H9 (cell line): ENCODE measurements at regions not wholly inside any gene's neighbourhood (a gene's known extent, or its start where the extent isn't known, plus 50 kb on each side); places are given as distances from the start of the nearest gene placed in this dataset.

ENCODE experiments used
- DNase-seq: peaks from one replicate; pipeline ENCODE4 v3.0.0-alpha.2; 2017
- H2AFZ ChIP-seq: one replicate; pipeline ENCODE4 v1.6.1; 2013; ENCODE audit warnings: mild to moderate bottlenecking, low read length, control low read depth, moderate library complexity
- H2AK5ac ChIP-seq: 2 replicates; pipeline ENCODE4 v1.6.1; 2013; ENCODE audit warnings: low read length, control low read depth, mixed read lengths; ENCODE audit not compliant: insufficient read length
- H2BK120ac ChIP-seq: one replicate; pipeline ENCODE4 v1.6.1; 2013; ENCODE audit warnings: low read depth, mild to moderate bottlenecking, low read length, control low read depth, inconsistent platforms; ENCODE audit not compliant: poor library complexity, severe bottlenecking
- H2BK12ac ChIP-seq: 2 replicates; pipeline ENCODE4 v1.6.1; 2013; ENCODE audit warnings: low read length, control low read depth, mixed read lengths, low read depth; ENCODE audit not compliant: insufficient read length
- H2BK15ac ChIP-seq: 2 replicates; pipeline ENCODE4 v1.6.1; 2013; ENCODE audit warnings: low read depth, low read length, control low read depth
- H2BK20ac ChIP-seq: one replicate; pipeline ENCODE4 v1.6.1; 2013; ENCODE audit warnings: low read depth, mild to moderate bottlenecking, low read length, control low read depth, inconsistent platforms; ENCODE audit not compliant: poor library complexity, severe bottlenecking
- H2BK5ac ChIP-seq: 2 replicates; pipeline ENCODE4 v1.6.1; 2013; ENCODE audit warnings: low read length, control low read depth, mixed read lengths; ENCODE audit not compliant: insufficient read length
- H3K14ac ChIP-seq: 2 replicates; pipeline ENCODE4 v1.6.1; 2013; ENCODE audit warnings: low read length, control low read depth; ENCODE audit not compliant: insufficient read depth
- H3K18ac ChIP-seq: 2 replicates; pipeline ENCODE4 v1.6.1; 2013; ENCODE audit warnings: low read depth, mild to moderate bottlenecking, mixed read lengths, low read length, control low read depth; ENCODE audit not compliant: insufficient read length
- H3K23ac ChIP-seq: 2 replicates; pipeline ENCODE4 v1.6.1; 2013; ENCODE audit warnings: low read length, control low read depth, mixed read lengths, low read depth; ENCODE audit not compliant: insufficient read length
- H3K23me2 ChIP-seq: 2 replicates; pipeline ENCODE4 v1.6.1; 2013; ENCODE audit warnings: low read depth, mild to moderate bottlenecking, mixed read lengths, low read length, control low read depth; ENCODE audit not compliant: insufficient read length, poor library complexity, severe bottlenecking
- H3K27ac ChIP-seq: 2 replicates; pipeline ENCODE4 v1.5.1; 2013; ENCODE audit warnings: low read length, control low read depth, mixed read lengths, low read depth; ENCODE audit not compliant: insufficient read length
- H3K27me3 ChIP-seq: 2 replicates; pipeline ENCODE4 v1.6.1; 2013; ENCODE audit warnings: low read length, control low read depth, inconsistent platforms; ENCODE audit not compliant: insufficient read depth
- H3K4ac ChIP-seq: 2 replicates; pipeline ENCODE4 v1.6.1; 2013; ENCODE audit warnings: low read depth, mild to moderate bottlenecking, control low read depth, inconsistent platforms, low read length, moderate library complexity
- H3K4me1 ChIP-seq: 2 replicates; pipeline ENCODE4 v1.6.1; 2013; ENCODE audit warnings: low read length, control low read depth, inconsistent platforms; ENCODE audit not compliant: insufficient read depth
- H3K4me2 ChIP-seq: 2 replicates; pipeline ENCODE4 v1.6.1; 2013; ENCODE audit warnings: low read length, control low read depth, mixed read lengths; ENCODE audit not compliant: insufficient read length, insufficient read depth
- H3K56ac ChIP-seq: 2 replicates; pipeline ENCODE4 v1.6.1; 2013; ENCODE audit warnings: low read depth, mild to moderate bottlenecking, mixed read lengths, low read length, control low read depth; ENCODE audit not compliant: insufficient read length
- H3K79me1 ChIP-seq: 2 replicates; pipeline ENCODE4 v1.6.1; 2013; ENCODE audit warnings: low read depth, mild to moderate bottlenecking, moderate library complexity, low read length, control low read depth, inconsistent platforms; ENCODE audit not compliant: insufficient read depth, poor library complexity, severe bottlenecking
- H3K79me2 ChIP-seq: 2 replicates; pipeline ENCODE4 v1.6.1; 2013; ENCODE audit warnings: low read length, control low read depth, inconsistent platforms; ENCODE audit not compliant: insufficient read depth
- H3K9ac ChIP-seq: 2 replicates; pipeline ENCODE4 v1.6.1; 2013; ENCODE audit warnings: low read length, control low read depth, mixed read lengths; ENCODE audit not compliant: insufficient read length; ENCODE audit errors: extremely low read depth
- H3K9me3 ChIP-seq: one replicate; pipeline ENCODE4 v1.6.1; 2013; ENCODE audit warnings: low read depth, low read length, inconsistent platforms; ENCODE audit not compliant: control insufficient read depth
- H3T11ph ChIP-seq: one replicate; pipeline ENCODE4 v1.6.1; 2013; ENCODE audit warnings: mild to moderate bottlenecking, low read length, control low read depth, inconsistent platforms
- H4K20me1 ChIP-seq: one replicate; pipeline ENCODE4 v1.6.1; 2013; ENCODE audit not compliant: control insufficient read depth, insufficient read length, insufficient read depth
- H4K5ac ChIP-seq: 2 replicates; pipeline ENCODE4 v1.6.1; 2013; ENCODE audit warnings: low read depth, mild to moderate bottlenecking, mixed read lengths, low read length, control low read depth; ENCODE audit not compliant: insufficient read length
- H4K8ac ChIP-seq: replicated peaks from 2 replicates; pipeline ENCODE4 v1.6.1; 2013; ENCODE audit warnings: low read length, control low read depth, mixed read lengths, low read depth; ENCODE audit not compliant: insufficient read length
- H4K91ac ChIP-seq: 2 replicates; pipeline ENCODE4 v1.6.1; 2013; ENCODE audit warnings: low read depth, mild to moderate bottlenecking, moderate library complexity, mixed read lengths, low read length, control low read depth; ENCODE audit not compliant: insufficient read length
- H3K27ac Mint-ChIP-seq, 3 experiments: 2 replicates in 2 of 3; 3 replicates in 1 of 3; pipeline ENCODE4 v1.8.0; 2020 to 2021; ENCODE audit warnings: mixed read lengths in 3 of 3, mild to moderate bottlenecking in 1 of 3, moderate library complexity in 1 of 3
- H3K27me3 Mint-ChIP-seq: 2 replicates; pipeline ENCODE4 v1.8.0; 2021; ENCODE audit warnings: low read depth, mild to moderate bottlenecking, moderate library complexity, mixed read lengths
- H3K36me3 Mint-ChIP-seq, 3 experiments: 2 replicates in 2 of 3; 3 replicates in 1 of 3; pipeline ENCODE4 v1.8.0; 2020 to 2021; ENCODE audit warnings: low read depth in 3 of 3, mixed read lengths in 3 of 3; ENCODE audit not compliant: insufficient read depth in 1 of 3
- H3K4me1 Mint-ChIP-seq, 2 experiments: 2 replicates each; pipeline ENCODE4 v1.8.0; 2020; ENCODE audit warnings: mixed read lengths in 2 of 2
- H3K4me3 Mint-ChIP-seq, 2 experiments: 2 replicates in 1 of 2; 3 replicates in 1 of 2; pipeline ENCODE4 v1.8.0; 2020 to 2021; ENCODE audit warnings: mild to moderate bottlenecking in 2 of 2, mixed read lengths in 2 of 2, moderate library complexity in 1 of 2
- H3K9me3 Mint-ChIP-seq, 2 experiments: 2 replicates in 1 of 2; 3 replicates in 1 of 2; pipeline ENCODE4 v1.8.0; 2020; ENCODE audit warnings: mild to moderate bottlenecking in 2 of 2, mixed read lengths in 2 of 2, moderate library complexity in 1 of 2
- CTCF ChIP-seq: fragments of 200-600 bp; sonication (generic); conservative IDR thresholded peaks from 3 replicates; pipeline ENCODE4 v1.8.0; 2021; ENCODE audit warnings: antibody characterized with exemption, mild to moderate bottlenecking
- WGBS: extraction: QIAGEN DNeasy Blood & Tissue Kit; methylation state at CpG from one replicate; pipeline ENCODE4 v1.1.7; 2013; ENCODE audit warnings: missing lambda C conversion rate, low lambda C conversion rate, mixed read lengths; ENCODE audit not compliant: insufficient read length; ENCODE audit errors: extremely low coverage; 5-methylcytosine and 5-hydroxymethylcytosine counted together

DNA sequence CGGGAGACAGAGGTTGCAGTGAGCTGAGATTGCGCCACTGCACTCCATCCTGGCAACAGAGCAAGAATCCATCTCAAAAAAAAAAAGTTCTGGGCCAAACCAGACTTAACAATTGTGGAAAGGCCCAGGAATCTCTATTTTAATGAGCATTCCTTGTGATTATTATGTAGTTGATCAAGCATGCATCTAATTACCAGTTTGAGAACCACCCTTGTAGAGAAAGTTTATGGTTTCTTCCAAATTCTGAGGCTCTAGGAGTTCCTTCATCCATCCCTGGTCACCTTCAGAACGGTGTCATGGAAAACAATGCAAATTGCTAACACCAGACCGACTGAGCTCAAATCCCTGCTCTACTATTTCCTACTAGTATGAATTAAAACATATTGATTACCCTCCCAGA, 246.3 kb upstream of the KLHL29 start:
- H3K27ac Mint-ChIP-seq, result no peak overlapping the region

More for the DNA sequence above, 246.3 kb upstream of the KLHL29 start:
- H3K9ac ChIP-seq, result no peak overlapping the region
- H3K23me2 ChIP-seq, result no peaks in the 10 kb centered on the region
- H3K18ac ChIP-seq, result no peak overlapping the region
- no peaks in the 10 kb centered on the region for H3K79me1 ChIP-seq
- H3K14ac ChIP-seq, result no peak overlapping the region
- no peaks in the 10 kb centered on the region; a peak in 1 of 5 replicates for H3K9me3 Mint-ChIP-seq
- H2BK15ac ChIP-seq, result no peak overlapping the region
- no peaks in the 10 kb centered on the region; the same call in none of the 2 replicates for H3K27me3 Mint-ChIP-seq
- H4K20me1 ChIP-seq, result no peaks in the 10 kb centered on the region
- no peak overlapping the region for H4K91ac ChIP-seq
- no peak overlapping the region for H2BK12ac ChIP-seq
- H2BK5ac ChIP-seq, result no peak overlapping the region
- no peaks in the 10 kb centered on the region for H3K27me3 ChIP-seq
- H2AK5ac ChIP-seq, result no peak overlapping the region
- H3K23ac ChIP-seq, result no peak overlapping the region
- H3K4me2 ChIP-seq, result no peak overlapping the region
- no peak overlapping the region for H3K4ac ChIP-seq
- no peak overlapping the region for H3K27ac ChIP-seq
- TF ChIP-seq CTCF, result no peak
- H3K4me1 Mint-ChIP-seq, result peaks cover 11 to 12% of the 10 kb centered on the region in 2 experiments
- DNase-seq, result no peak
- H3K36me3 Mint-ChIP-seq, result no peaks in the 10 kb centered on the region
- no peak overlapping the region for H3K56ac ChIP-seq
- WGBS, result no CpG with 5 or more reads among the region's 4 CpGs
- no peaks in the 10 kb centered on the region for H3K9me3 ChIP-seq
- H3K4me1 ChIP-seq, result no peaks in the 10 kb centered on the region
- no peaks in the 10 kb centered on the region for H3K79me2 ChIP-seq
- no peak overlapping the region for H2BK20ac ChIP-seq
- H3T11ph ChIP-seq, result no peak overlapping the region
- H3K4me3 Mint-ChIP-seq, result no peak overlapping the region
- H2BK120ac ChIP-seq, result no peak overlapping the region
- no peak overlapping the region for H2AFZ ChIP-seq
- no peak overlapping the region for H4K5ac ChIP-seq
- H4K8ac ChIP-seq, result no peak overlapping the region
